Frontal cortex (tissue), 3 donors: ENCODE measurements at regions not wholly inside any gene's neighbourhood (a gene's known extent, or its start where the extent isn't known, plus 50 kb on each side); places are given as distances from the start of the nearest gene placed in this dataset.
"Not testable (repeated sequence)": the region's sequence is repeated elsewhere in the genome, so short reads cannot be mapped to it uniquely, and the experiment has no call there.

Experiments used
- DNase-seq, 2 donors: peaks; one replicate each; pipeline ENCODE4 v3.0.0; 2012; ENCODE audit warnings: low spot score in 2 of 2
- FAIRE-seq: peaks from 2 replicates; lab custom pipeline; 2012; peaks lifted over from hg19 to GRCh38; lab: Jason Lieb, UNC
- donor health status: control.
- donor health status: control.
- donor health status: control.

DNA sequence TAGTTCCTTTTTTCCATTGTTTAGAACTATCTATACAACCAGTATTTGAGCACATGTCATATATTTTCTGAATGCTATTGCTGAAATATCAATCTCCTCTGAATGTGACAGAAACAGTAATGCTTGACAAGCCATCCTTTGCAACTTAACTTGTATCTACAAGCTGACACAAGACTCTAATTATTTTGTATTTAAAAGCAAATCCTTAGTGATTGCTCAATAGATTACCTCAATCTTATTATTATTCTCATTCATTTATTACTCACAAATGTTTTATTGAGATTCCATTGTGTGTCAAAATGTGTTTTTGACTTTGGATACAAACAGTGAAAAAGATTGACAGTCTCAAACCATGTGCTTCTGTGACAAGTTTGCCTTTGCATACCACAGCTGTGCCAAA lies 787.8 kb upstream of the PRR20A start:
- DNase-seq: no peak
- no peak for FAIRE-seq

DNA sequence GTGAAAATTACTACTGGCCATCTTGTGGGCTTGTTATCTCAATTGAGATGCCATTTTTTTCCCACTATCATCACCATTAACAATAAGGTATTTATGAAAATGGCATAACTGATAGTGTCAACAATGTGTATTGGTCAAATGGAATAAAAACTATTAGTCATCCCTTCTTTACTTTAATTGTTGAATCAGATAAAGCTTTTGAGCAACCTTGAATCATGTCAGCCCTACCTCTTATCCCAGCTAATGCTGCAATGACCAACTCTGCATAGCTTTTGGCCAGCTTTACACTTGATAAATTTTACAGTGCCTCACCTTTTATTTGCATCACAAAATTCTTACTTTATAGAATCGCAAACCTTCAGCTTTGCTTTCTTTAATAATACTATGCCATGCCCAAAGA lies 784.0 kb upstream of the PRR20A start:
- no peak for FAIRE-seq

GRCh38 chr13:56378566-56378965 lies 762.2 kb upstream of the PRR20A start:
- no peak for FAIRE-seq

More for the DNA sequence above, 784.0 kb upstream of the PRR20A start:
- DNase-seq: no peak

GRCh38 chr13:56393549-56393948 lies 747.2 kb upstream of the PRR20A start:
- FAIRE-seq: no peak
- no peak for DNase-seq

More at GRCh38 chr13:56378566-56378965, 762.2 kb upstream of the PRR20A start:
- DNase-seq: no peak

GRCh38 chr13:56396318-56396717 lies 744.4 kb upstream of the PRR20A start:
- no peak for FAIRE-seq
- DNase-seq: no peak

- DNase-seq (no peak), FAIRE-seq (no peak)
Observed at GRCh38 chr13:56400774-56401173, 739.9 kb upstream of the PRR20A start.

DNA sequence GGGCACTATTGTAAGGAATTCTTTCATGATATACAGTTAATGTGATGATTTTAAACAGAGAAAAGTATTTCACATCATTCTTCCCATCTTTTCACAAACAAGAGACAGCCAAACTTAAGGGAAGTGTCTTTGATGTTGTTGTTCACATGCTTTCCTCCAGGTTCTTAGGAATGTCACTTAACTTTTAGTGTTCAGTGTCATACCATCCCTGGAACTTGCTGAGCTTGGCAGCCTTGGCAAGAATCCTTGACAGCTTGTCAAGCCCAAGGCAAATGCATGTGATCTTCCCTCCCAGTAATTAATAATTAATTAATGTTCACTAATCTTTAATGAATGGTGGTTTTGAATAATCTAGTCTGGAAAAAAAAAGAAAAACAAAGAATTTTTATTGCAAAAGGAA lies 727.9 kb upstream of the PRR20A start:
- FAIRE-seq (no peak), DNase-seq (no peak)

DNA sequence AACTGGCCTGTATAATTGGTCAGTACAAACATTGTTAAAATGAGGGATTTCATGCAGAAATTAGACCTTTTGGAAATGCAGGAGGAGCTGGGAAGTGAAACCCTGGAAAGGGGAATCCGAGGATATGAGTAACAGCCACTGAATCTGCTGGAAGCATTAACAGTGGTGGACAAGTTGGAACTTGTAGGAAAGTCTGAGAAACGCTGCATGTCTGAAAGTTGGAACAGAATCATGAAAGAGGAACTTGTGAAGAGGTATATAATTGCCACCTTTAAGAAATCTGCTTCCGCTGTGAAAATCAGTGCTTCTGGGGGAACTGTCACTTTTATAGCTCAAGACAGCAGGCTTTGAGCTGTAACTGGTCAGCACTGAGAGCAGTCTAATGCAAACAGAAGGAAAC lies 716.5 kb upstream of the PRR20A start:
- FAIRE-seq: no peak
- no peak for DNase-seq

DNA sequence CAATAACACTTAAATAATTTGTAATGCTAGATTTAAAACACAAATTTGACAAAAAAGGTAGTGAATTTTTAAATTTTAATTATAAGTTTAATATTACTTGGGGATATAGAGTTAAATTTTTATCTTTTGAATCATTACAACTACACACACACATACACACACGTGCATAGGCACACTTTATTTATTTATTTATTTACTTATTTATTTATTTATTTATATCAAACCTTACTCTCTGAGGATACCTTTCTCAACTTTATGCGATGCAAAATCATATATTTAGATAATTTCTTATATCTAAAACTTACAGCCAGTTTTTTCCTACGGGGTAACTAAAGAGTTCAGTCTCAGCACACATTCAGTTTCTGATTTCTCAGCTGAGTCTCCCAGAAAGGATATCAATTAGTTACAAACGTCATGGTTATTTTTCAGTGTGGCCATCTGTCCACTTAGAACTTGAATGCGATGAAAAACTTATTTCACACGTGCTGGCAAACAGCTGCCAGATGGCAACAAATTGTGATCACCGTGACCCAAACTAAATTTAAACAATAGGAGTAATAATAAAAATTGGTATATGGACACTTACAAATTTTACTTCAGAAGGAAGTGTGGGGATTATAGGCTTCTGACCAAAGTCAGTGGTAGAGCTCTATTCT lies 683.1 kb upstream of the PRR20A start:
- FAIRE-seq (peak; percentile 34), DNase-seq (no peak)

GRCh38 chr13:56459286-56459685 lies 681.4 kb upstream of the PRR20A start:
- no peak for FAIRE-seq

DNA sequence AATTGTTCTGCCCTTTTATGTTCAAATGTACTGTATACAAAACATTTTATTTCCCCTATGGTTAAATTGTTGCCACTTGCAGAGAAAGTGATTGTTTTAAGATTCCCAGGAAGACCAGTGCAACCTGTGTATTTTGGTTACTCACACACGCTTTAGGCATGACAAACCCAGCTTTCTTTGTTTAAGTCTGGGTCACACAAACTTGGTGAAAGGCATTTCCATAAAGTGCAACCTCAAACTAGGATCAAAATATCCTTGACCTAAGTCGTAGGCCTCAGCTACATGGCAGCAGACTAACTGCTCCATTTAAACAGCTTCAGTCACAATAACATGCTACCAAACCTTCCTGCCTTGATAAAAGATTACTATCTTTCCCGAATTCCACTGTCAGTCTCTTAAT lies 639.0 kb upstream of the PRR20A start:
- no peak for FAIRE-seq
- DNase-seq: no peak

More at GRCh38 chr13:56459286-56459685, 681.4 kb upstream of the PRR20A start:
- DNase-seq: no peak

DNA sequence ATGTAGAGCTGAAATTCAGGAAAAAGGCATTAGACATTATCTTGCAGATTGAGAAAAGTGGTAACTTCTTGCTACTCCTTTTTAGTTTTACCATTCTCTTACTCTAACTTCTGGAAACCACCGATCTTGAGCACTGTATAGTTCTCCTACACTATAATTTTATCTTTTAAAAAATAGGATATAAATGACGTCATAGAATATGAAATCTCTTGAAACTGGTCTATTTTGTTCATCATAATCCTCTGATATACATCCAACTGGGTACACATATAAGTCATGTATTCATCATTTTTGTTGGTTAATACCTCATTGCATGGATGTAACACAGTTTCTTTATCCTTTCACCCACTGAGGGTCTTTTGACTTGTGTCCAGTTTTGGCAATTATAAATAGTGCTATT lies 629.9 kb upstream of the PRR20A start:
- FAIRE-seq (no peak), DNase-seq (no peak)

DNA sequence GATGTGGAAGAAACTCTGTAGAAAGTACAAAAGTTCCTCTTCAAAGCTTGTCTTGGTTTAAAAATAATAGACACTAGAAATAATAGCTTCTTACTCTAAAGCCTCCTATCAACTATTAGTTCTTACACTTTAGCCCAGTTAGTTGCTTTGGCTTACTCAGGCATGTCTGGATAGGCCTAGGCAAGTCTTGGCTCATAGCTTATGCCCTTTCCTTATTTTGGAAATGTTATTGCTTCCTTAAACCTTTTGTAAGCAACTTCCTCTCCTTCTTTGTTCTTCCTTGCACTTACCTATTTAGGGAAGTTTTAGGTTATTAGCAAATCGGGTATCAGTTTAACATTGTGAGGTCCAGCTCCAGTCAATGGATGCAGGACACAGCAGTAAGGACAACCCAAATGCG lies 628.4 kb upstream of the PRR20A start:
- not testable (repeated sequence) for FAIRE-seq

GRCh38 chr13:56515441-56515840 lies 625.3 kb upstream of the PRR20A start:
- no peak for FAIRE-seq
- DNase-seq: no peak

More for the DNA sequence above, 628.4 kb upstream of the PRR20A start:
- DNase-seq: not testable (repeated sequence)

DNA sequence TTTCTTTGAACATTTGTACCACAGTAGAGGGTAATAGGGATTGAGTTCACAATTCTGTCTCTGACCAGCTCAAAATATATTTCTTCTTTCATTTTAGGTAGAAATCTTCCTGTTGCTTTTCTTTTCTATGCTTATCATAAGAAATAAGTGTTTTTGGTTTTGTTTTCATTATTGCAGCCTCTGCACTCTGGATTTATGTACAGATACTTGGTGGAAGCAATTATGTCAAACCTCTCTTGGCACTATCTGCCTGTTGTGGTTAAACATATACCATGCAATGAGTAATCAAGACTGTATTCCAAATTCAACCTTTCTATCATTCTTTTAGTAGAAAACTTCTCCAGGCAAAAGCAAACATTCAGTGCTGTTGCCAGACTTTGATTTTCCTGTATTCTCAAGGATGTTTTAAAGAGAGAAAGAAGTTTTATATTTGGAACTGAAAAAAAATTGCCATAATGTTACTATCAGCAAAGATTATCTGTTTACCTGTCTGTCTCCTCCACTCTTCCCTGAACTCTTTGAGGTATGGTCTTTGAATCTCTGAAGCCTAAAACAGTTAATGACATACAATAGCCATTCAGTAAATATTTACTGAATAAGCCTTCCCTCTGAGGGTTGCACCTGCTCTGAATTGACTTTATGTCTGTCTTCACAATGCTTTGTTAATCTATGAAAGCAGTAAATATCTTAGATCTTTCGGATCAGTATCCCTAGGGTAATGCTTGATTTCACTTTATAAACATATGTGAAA lies 612.5 kb upstream of the PRR20A start:
- DNase-seq (no peak), FAIRE-seq (no peak)

GRCh38 chr13:56530096-56530495 lies 610.6 kb upstream of the PRR20A start:
- no peak for FAIRE-seq
- no peak for DNase-seq

DNA sequence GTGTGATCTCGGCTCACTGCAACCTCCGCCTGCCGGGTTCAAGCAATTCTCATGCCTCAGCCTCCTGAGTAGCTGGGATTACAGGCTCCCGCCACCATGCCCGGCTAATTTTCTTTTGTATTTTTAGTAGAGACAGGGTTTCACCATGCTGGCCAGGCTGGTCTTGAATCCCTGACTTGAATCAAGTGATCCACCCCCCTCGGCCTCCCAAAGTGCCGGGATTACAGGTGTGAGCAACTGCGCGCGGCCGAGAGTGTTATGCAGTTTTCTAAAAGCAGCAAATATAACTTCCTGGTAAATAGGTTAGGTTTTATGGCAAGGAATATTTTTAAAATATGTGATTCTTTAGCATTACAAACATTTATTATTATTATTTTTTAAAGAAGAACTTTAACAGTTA lies 592.8 kb upstream of the PRR20A start:
- not testable (repeated sequence) for DNase-seq, FAIRE-seq

GRCh38 chr13:56558698-56559320 lies 581.9 kb upstream of the PRR20A start:
- DNase-seq (no peak), FAIRE-seq (no peak)

DNA sequence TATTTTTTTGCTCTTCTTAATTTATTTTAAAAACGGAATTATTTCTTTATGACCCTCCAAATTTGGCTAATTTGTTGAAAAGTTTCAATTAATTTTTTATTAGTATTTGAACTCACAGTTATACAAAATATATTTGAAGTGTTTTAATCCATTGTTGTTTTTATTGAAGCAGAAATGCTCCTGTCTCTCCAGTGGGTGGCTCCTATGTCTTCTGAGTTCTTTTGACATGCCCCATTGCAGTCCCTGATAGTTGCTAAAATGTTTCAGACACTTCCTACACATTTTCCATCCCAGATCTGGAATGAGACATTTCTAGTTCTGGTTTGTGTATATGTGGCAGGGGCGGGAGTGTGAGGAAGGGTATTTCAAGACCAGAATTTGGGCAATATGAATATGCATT lies 579.4 kb upstream of the PRR20A start:
- FAIRE-seq (no peak), DNase-seq (no peak)

DNA sequence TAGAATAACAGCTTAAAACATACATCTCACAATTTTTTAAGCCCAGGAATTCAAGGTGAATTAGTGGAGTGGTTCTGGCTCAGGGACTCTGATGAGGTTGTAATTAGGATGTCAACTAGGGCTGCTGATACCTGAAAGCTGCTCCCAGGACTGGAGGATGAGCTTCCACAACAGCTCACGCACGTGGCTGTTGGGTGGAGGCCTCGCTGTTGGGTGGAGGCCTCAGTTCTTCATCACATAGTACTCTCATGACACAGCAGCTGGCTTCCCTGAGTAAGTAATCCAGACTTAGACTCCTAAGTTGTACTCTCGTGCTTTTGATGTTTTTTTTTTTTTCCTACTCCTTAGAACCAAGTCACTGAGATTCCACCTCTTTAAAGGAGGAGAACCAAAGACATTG lies 577.1 kb upstream of the PRR20A start:
- DNase-seq (no peak), FAIRE-seq (no peak)

- no peak for FAIRE-seq
Observed at GRCh38 chr13:56586976-56587375, 553.7 kb upstream of the PRR20A start.

More at GRCh38 chr13:56586976-56587375, 553.7 kb upstream of the PRR20A start:
- DNase-seq: no peak
